Natural killer cell (primary cell): ENCODE measurements at regions not wholly inside any gene's neighbourhood (a gene's known extent, or its start where the extent isn't known, plus 50 kb on each side); places are given as distances from the start of the nearest gene placed in this dataset.

ENCODE experiments used
- ATAC-seq, 3 donors: fragments of 150-1000 bp in 2 of 3; fragments of 200-7000 bp in 1 of 3; cut with Tn5 transposase; 1 replicate in 1 of 3; 2 replicates in 2 of 3; pipeline ENCODE4 v1.10.0; 2021; ENCODE audit warnings: mild to moderate bottlenecking in 2 of 3, moderate library complexity in 2 of 3
- DNase-seq, 2 donors: peaks; one replicate each; pipeline versions ENCODE4 v3.0.0 to v3.0.0-alpha.2; 2013 to 2021; ENCODE audit warnings: mixed read lengths in 1 of 2
- H3K27ac ChIP-seq: one replicate; pipeline ENCODE4 v1.5.1; 2013; ENCODE audit warnings: mild to moderate bottlenecking, low read length
- H3K27me3 ChIP-seq: one replicate; pipeline ENCODE4 v1.6.1; 2013; ENCODE audit warnings: low read length; ENCODE audit not compliant: control insufficient read depth, insufficient read depth
- H3K36me3 ChIP-seq: one replicate; pipeline ENCODE4 v1.6.1; 2013; ENCODE audit warnings: low read length; ENCODE audit not compliant: control insufficient read depth, insufficient read depth
- H3K4me1 ChIP-seq: one replicate; pipeline ENCODE4 v1.6.1; 2013; ENCODE audit warnings: low read length; ENCODE audit not compliant: control insufficient read depth, insufficient read depth
- H3K4me3 ChIP-seq: one replicate; pipeline ENCODE4 v1.5.1; 2013; ENCODE audit warnings: low read length
- H3K9me3 ChIP-seq: one replicate; pipeline ENCODE4 v1.6.1; 2013; ENCODE audit warnings: low read length; ENCODE audit not compliant: control insufficient read depth, insufficient read depth
- H3K27ac Mint-ChIP-seq, 2 donors: one replicate each; pipeline ENCODE4 v1.8.0; 2022; ENCODE audit warnings: mild to moderate bottlenecking in 2 of 2, mixed read lengths in 2 of 2, moderate library complexity in 1 of 2
- H3K27me3 Mint-ChIP-seq, 2 donors: one replicate each; pipeline ENCODE4 v1.8.0; 2022; ENCODE audit warnings: low read depth in 2 of 2, mixed read lengths in 2 of 2
- H3K36me3 Mint-ChIP-seq: one replicate; pipeline ENCODE4 v1.8.0; 2022; ENCODE audit warnings: mixed read lengths
- H3K4me1 Mint-ChIP-seq, 2 donors: one replicate each; pipeline ENCODE4 v1.8.0; 2022; ENCODE audit warnings: mixed read lengths in 2 of 2
- H3K4me3 Mint-ChIP-seq: one replicate; pipeline ENCODE4 v1.8.0; 2022; ENCODE audit warnings: mild to moderate bottlenecking, moderate library complexity, mixed read lengths
- H3K9me3 Mint-ChIP-seq, 2 donors: one replicate each; pipeline ENCODE4 v1.8.0; 2022; ENCODE audit warnings: mixed read lengths in 2 of 2
- WGBS: methylation state at CpG from one replicate; pipeline ENCODE4 v1.1.7; 2013; ENCODE audit warnings: missing lambda C conversion rate; ENCODE audit not compliant: insufficient coverage; 5-methylcytosine and 5-hydroxymethylcytosine counted together
- intact Hi-C: fragments of 100-400 bp; cut with micrococcal nuclease; formaldehyde crosslinking; loops from one replicate; pipeline ENCODE4 v1.14.2; 2022
- TF ChIP-seq, protein P1 (sequence below): fragments of 200-600 bp; IDR thresholded peaks from one replicate; pipeline ENCODE4 v1.8.0; 2022; ENCODE audit warnings: antibody characterized with exemption

DNA sequence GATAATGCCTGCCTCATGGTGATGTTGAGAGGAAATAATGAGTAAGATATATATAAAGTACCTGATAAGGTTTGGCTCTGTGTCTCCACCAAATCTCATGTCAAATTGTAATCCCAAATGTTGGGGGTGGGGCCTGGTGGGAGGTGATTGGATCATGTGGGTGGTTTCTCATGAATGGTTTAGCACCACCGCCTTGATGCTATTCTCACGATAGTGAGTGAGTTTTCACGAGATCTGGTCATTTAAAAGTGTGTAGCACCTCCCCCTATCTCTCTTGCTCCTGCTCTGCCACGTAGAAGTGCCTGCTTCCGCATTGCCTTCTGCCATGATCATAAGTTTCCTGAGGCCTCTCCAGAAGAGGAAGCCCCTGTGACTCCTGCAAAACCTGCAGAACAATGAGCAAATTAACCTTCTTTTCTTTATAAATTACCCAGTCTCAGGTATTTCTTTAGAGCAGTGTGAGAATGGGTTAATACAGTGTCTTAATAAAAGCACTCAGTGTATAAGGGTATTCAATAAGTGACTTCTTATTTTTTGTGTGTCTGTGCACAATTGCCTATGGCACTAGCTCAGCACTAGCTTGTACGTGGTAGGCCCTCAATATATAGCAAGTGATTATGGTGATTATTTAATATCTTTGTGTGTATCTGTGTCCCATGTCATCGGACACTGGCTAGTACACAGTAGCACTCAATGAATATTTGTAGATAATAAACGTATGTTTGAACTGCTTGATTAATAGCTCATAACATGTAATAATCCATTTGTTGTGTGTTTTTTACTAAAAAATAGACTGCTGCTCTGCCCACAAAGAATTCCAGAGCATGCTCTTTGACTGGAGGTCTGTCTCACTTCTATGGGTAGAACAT lies 138.1 kb upstream of the LMNTD1 start:
- TF ChIP-seq, protein P1, sequence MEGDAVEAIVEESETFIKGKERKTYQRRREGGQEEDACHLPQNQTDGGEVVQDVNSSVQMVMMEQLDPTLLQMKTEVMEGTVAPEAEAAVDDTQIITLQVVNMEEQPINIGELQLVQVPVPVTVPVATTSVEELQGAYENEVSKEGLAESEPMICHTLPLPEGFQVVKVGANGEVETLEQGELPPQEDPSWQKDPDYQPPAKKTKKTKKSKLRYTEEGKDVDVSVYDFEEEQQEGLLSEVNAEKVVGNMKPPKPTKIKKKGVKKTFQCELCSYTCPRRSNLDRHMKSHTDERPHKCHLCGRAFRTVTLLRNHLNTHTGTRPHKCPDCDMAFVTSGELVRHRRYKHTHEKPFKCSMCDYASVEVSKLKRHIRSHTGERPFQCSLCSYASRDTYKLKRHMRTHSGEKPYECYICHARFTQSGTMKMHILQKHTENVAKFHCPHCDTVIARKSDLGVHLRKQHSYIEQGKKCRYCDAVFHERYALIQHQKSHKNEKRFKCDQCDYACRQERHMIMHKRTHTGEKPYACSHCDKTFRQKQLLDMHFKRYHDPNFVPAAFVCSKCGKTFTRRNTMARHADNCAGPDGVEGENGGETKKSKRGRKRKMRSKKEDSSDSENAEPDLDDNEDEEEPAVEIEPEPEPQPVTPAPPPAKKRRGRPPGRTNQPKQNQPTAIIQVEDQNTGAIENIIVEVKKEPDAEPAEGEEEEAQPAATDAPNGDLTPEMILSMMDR = no peak
- Mint-ChIP-seq H3K27ac (no peak overlapping the region), H3K4me1 (no peaks in the 10 kb centered on the region), H3K4me3 (no peak overlapping the region), H3K9me3 (no peaks in the 10 kb centered on the region), H3K36me3 (no peaks in the 10 kb centered on the region), H3K27me3 (peaks cover 0 to 4% of the 10 kb centered on the region in 2 donors)
- H3K27ac ChIP-seq = no peak overlapping the region
- H3K4me1 ChIP-seq = no peaks in the 10 kb centered on the region
- 61% methylated on average over 8 of the region's 8 CpGs for WGBS
- H3K4me3 ChIP-seq = no peak overlapping the region
- intact Hi-C loops = no loop called here
- ATAC-seq (no peak), DNase-seq (no peak)
- H3K27me3 ChIP-seq = no peaks in the 10 kb centered on the region
- no peaks in the 10 kb centered on the region for H3K36me3 ChIP-seq
- H3K9me3 ChIP-seq = no peaks in the 10 kb centered on the region

DNA sequence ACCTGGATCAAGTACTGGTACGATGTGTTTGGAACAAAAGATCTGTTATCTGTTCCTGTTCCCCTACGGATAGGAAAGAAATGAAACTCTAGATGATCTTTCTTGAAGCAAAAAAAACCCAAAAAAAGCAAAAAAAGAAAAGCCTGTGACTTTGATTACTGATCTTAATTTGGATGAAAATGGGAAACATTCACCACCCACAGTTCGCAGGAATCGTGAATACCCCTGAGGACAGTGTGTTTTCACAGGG lies 138.7 kb upstream of the LMNTD1 start:
- intact Hi-C loops = no loop called here
- H3K4me3 Mint-ChIP-seq = no peak overlapping the region

DNA sequence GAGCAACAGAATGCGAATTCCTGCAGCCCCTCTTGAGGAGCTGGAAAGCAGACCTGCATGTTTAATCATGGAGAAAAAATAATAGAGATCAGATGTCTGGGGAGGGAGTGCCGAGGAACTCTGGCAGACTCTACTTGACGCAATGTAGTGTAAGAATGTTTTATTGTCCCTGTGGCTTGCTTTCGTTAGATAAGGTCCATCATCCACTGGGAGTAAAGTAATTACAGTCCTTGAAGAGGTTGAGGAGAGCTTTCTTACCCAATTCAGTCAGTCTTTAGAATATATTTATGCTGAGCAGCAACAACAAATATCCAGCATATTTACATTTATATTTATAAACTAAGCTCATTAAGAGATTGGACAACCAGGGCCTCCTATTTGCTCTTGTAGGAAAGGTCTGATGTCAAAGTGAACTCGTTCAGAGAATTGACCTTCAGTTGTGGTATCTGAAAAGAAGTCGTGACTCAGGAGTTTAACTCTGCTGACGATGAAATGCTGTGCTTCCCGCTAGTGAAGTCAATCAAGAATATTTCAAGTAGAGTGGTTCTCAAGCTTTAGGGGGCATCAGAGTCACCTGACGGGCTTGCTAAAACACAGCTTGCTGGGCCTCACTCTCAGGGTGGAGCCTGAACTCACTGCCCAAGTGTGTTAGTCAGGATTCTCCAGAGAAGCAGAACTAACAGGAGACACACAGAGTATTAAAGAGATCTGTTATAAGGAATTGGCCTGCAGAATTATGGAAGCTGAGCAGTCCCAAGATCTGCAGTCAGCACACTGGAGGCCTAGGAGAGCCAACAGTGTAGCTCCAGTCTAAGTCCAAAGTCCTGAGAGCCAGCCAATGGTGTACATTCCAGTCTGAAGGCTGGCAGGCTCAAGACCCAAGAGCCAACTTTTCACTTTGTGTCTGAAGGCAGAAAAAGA lies 139.3 kb upstream of the LMNTD1 start:
- Mint-ChIP-seq H3K27me3 (peaks cover 0 to 4% of the 10 kb centered on the region in 2 donors), H3K4me1 (no peaks in the 10 kb centered on the region), H3K4me3 (no peak overlapping the region), H3K36me3 (no peaks in the 10 kb centered on the region), H3K9me3 (no peaks in the 10 kb centered on the region), H3K27ac (no peak overlapping the region)
- TF ChIP-seq, protein P1 = no peak
- no peak for DNase-seq
- ATAC-seq = no peak
- Histone ChIP-seq H3K27me3 (no peaks in the 10 kb centered on the region), H3K4me1 (no peaks in the 10 kb centered on the region), H3K4me3 (no peak overlapping the region), H3K9me3 (no peaks in the 10 kb centered on the region), H3K36me3 (no peaks in the 10 kb centered on the region), H3K27ac (no peak overlapping the region)
- intact Hi-C loops = no loop called here
- WGBS = 83% methylated on average over 9 of the region's 9 CpGs

More for the DNA sequence above, 138.7 kb upstream of the LMNTD1 start:
- Mint-ChIP-seq H3K36me3 (no peaks in the 10 kb centered on the region), H3K9me3 (no peaks in the 10 kb centered on the region), H3K27me3 (peaks cover 0 to 4% of the 10 kb centered on the region in 2 donors), H3K4me1 (no peaks in the 10 kb centered on the region), H3K27ac (no peak overlapping the region)
- TF ChIP-seq, protein P1 = no peak
- DNase-seq (no peak), ATAC-seq (no peak)
- H3K4me3 ChIP-seq = no peak overlapping the region
- WGBS = 96% methylated on average over 4 of the region's 4 CpGs
- no peaks in the 10 kb centered on the region for H3K27me3 ChIP-seq
- no peak overlapping the region for H3K27ac ChIP-seq
- no peaks in the 10 kb centered on the region for H3K36me3 ChIP-seq
- H3K9me3 ChIP-seq = no peaks in the 10 kb centered on the region
- H3K4me1 ChIP-seq = no peaks in the 10 kb centered on the region
